Calu3 (cell line): ENCODE measurements at regions not wholly inside any gene's neighbourhood (a gene's known extent, or its start where the extent isn't known, plus 50 kb on each side); places are given as distances from the start of the nearest gene placed in this dataset.

Experiments used
- BruUV-seq: library from RNA; stranded (reverse); fragments of 400-500 nt; replicated peaks from 2 replicates; lab custom pipeline; 2021; lab: Mats Ljungman, UMichigan
- CTCF ChIA-PET: fragments of 300-600 bp; sonication (Branson Sonifier 250); formaldehyde crosslinking; loops from one replicate; lab custom pipeline; 2022; ENCODE audit warnings: antibody characterized with exemption; lab: Charles Lee
- DNase-seq: peaks from one replicate; pipeline ENCODE4 v3.0.0; 2022
- H3K27ac Mint-ChIP-seq: one replicate; pipeline ENCODE4 v1.8.0; 2022; ENCODE audit warnings: mixed read lengths; ENCODE audit not compliant: unreplicated experiment
- H3K27me3 Mint-ChIP-seq: one replicate; pipeline ENCODE4 v1.8.0; 2022; ENCODE audit warnings: mixed read lengths; ENCODE audit not compliant: unreplicated experiment
- H3K36me3 Mint-ChIP-seq: one replicate; pipeline ENCODE4 v1.8.0; 2022; ENCODE audit warnings: mild to moderate bottlenecking, moderate library complexity, mixed read lengths; ENCODE audit not compliant: insufficient read depth, unreplicated experiment
- H3K4me1 Mint-ChIP-seq: one replicate; pipeline ENCODE4 v1.8.0; 2022; ENCODE audit warnings: mild to moderate bottlenecking, low read depth, mixed read lengths; ENCODE audit not compliant: unreplicated experiment
- H3K4me3 Mint-ChIP-seq: one replicate; pipeline ENCODE4 v1.8.0; 2022; ENCODE audit warnings: mild to moderate bottlenecking, low read depth, moderate library complexity, mixed read lengths; ENCODE audit not compliant: unreplicated experiment
- H3K9me3 Mint-ChIP-seq: one replicate; pipeline ENCODE4 v1.8.0; 2022; ENCODE audit warnings: low read depth, mixed read lengths; ENCODE audit not compliant: unreplicated experiment
- CTCF ChIP-seq: fragments of 200-600 bp; IDR thresholded peaks from one replicate; pipeline ENCODE4 v1.8.0; 2022; ENCODE audit warnings: antibody characterized with exemption; ENCODE audit not compliant: unreplicated experiment
- intact Hi-C: fragments of 100-400 bp; cut with micrococcal nuclease; formaldehyde crosslinking; loops from one replicate; pipeline ENCODE4 v1.10.0; 2022; ENCODE audit not compliant: unreplicated experiment

GRCh38 chr11:69390561-69390960 is 90.9 kb upstream of the LINC01488 start:
- H3K27ac Mint-ChIP-seq: no peak overlapping the region
- H3K4me1 Mint-ChIP-seq: peaks cover 13% of the 10 kb centered on the region
- H3K9me3 Mint-ChIP-seq: peaks cover 8% of the 10 kb centered on the region
- no TSS peak for BruUV-seq
- intact Hi-C loops: no loop called here
- TF ChIP-seq CTCF: no peak
- DNase-seq: no peak
- peaks cover 14% of the 10 kb centered on the region for H3K36me3 Mint-ChIP-seq
- no peaks in the 10 kb centered on the region for H3K27me3 Mint-ChIP-seq
- CTCF ChIA-PET: no interaction called here
- H3K4me3 Mint-ChIP-seq: no peak overlapping the region

- intact Hi-C loops: no loop called here
- peaks cover 13% of the 10 kb centered on the region for H3K4me1 Mint-ChIP-seq
- H3K27me3 Mint-ChIP-seq: no peaks in the 10 kb centered on the region
- peaks cover 8% of the 10 kb centered on the region for H3K9me3 Mint-ChIP-seq
- H3K36me3 Mint-ChIP-seq: peaks cover 14% of the 10 kb centered on the region
- BruUV-seq: no TSS peak
- no peak overlapping the region for H3K4me3 Mint-ChIP-seq
- DNase-seq: no peak
- H3K27ac Mint-ChIP-seq: no peak overlapping the region
- CTCF ChIA-PET: no interaction called here
- TF ChIP-seq CTCF: no peak
Measured at GRCh38 chr11:69391192-69392103, 90.0 kb upstream of the LINC01488 start.

GRCh38 chr11:69392104-69392653 is 89.3 kb upstream of the LINC01488 start:
- Mint-ChIP-seq H3K9me3 (peaks cover 7% of the 10 kb centered on the region), H3K36me3 (peaks cover 14% of the 10 kb centered on the region), H3K27ac (no peak overlapping the region), H3K4me3 (no peak overlapping the region), H3K4me1 (peaks cover 13% of the 10 kb centered on the region), H3K27me3 (no peaks in the 10 kb centered on the region)
- CTCF ChIA-PET: no interaction called here
- intact Hi-C loops: no loop called here
- DNase-seq: no peak
- no peak for TF ChIP-seq CTCF
- BruUV-seq: no TSS peak

- TF ChIP-seq CTCF: no peak
- intact Hi-C loops: no loop called here
- no TSS peak for BruUV-seq
- CTCF ChIA-PET: no interaction called here
- H3K4me3 Mint-ChIP-seq: no peak overlapping the region
- H3K36me3 Mint-ChIP-seq: peaks cover 14% of the 10 kb centered on the region
- DNase-seq: no peak
- H3K9me3 Mint-ChIP-seq: peaks cover under 1% of the 10 kb centered on the region
- no peak overlapping the region for H3K27ac Mint-ChIP-seq
- peaks cover 8% of the 10 kb centered on the region for H3K27me3 Mint-ChIP-seq
- peaks cover 9% of the 10 kb centered on the region for H3K4me1 Mint-ChIP-seq
Measured at GRCh38 chr11:69393178-69393832, 88.2 kb upstream of the LINC01488 start.
